Natural killer cell (primary cell): ENCODE measurements at regions not wholly inside any gene's neighbourhood (a gene's known extent, or its start where the extent isn't known, plus 50 kb on each side); places are given as distances from the start of the nearest gene placed in this dataset.
"Not testable (repeated sequence)": the region's sequence is repeated elsewhere in the genome, so short reads cannot be mapped to it uniquely, and the experiment has no call there.

ENCODE experiments used
- ATAC-seq, 3 donors: fragments of 150-1000 bp in 2 of 3; fragments of 200-7000 bp in 1 of 3; cut with Tn5 transposase; 1 replicate in 1 of 3; 2 replicates in 2 of 3; pipeline ENCODE4 v1.10.0; 2021; ENCODE audit warnings: mild to moderate bottlenecking in 2 of 3, moderate library complexity in 2 of 3
- DNase-seq, 2 donors: peaks; one replicate each; pipeline versions ENCODE4 v3.0.0 to v3.0.0-alpha.2; 2013 to 2021; ENCODE audit warnings: mixed read lengths in 1 of 2
- H3K27ac ChIP-seq: one replicate; pipeline ENCODE4 v1.5.1; 2013; ENCODE audit warnings: mild to moderate bottlenecking, low read length
- H3K27me3 ChIP-seq: one replicate; pipeline ENCODE4 v1.6.1; 2013; ENCODE audit warnings: low read length; ENCODE audit not compliant: control insufficient read depth, insufficient read depth
- H3K36me3 ChIP-seq: one replicate; pipeline ENCODE4 v1.6.1; 2013; ENCODE audit warnings: low read length; ENCODE audit not compliant: control insufficient read depth, insufficient read depth
- H3K4me1 ChIP-seq: one replicate; pipeline ENCODE4 v1.6.1; 2013; ENCODE audit warnings: low read length; ENCODE audit not compliant: control insufficient read depth, insufficient read depth
- H3K4me3 ChIP-seq: one replicate; pipeline ENCODE4 v1.5.1; 2013; ENCODE audit warnings: low read length
- H3K9me3 ChIP-seq: one replicate; pipeline ENCODE4 v1.6.1; 2013; ENCODE audit warnings: low read length; ENCODE audit not compliant: control insufficient read depth, insufficient read depth
- H3K27ac Mint-ChIP-seq, 2 donors: one replicate each; pipeline ENCODE4 v1.8.0; 2022; ENCODE audit warnings: mild to moderate bottlenecking in 2 of 2, mixed read lengths in 2 of 2, moderate library complexity in 1 of 2
- H3K27me3 Mint-ChIP-seq, 2 donors: one replicate each; pipeline ENCODE4 v1.8.0; 2022; ENCODE audit warnings: low read depth in 2 of 2, mixed read lengths in 2 of 2
- H3K36me3 Mint-ChIP-seq: one replicate; pipeline ENCODE4 v1.8.0; 2022; ENCODE audit warnings: mixed read lengths
- H3K4me1 Mint-ChIP-seq, 2 donors: one replicate each; pipeline ENCODE4 v1.8.0; 2022; ENCODE audit warnings: mixed read lengths in 2 of 2
- H3K4me3 Mint-ChIP-seq: one replicate; pipeline ENCODE4 v1.8.0; 2022; ENCODE audit warnings: mild to moderate bottlenecking, moderate library complexity, mixed read lengths
- H3K9me3 Mint-ChIP-seq, 2 donors: one replicate each; pipeline ENCODE4 v1.8.0; 2022; ENCODE audit warnings: mixed read lengths in 2 of 2
- WGBS: methylation state at CpG from one replicate; pipeline ENCODE4 v1.1.7; 2013; ENCODE audit warnings: missing lambda C conversion rate; ENCODE audit not compliant: insufficient coverage; 5-methylcytosine and 5-hydroxymethylcytosine counted together
- intact Hi-C: fragments of 100-400 bp; cut with micrococcal nuclease; formaldehyde crosslinking; loops from one replicate; pipeline ENCODE4 v1.14.2; 2022
- TF ChIP-seq, protein P1 (sequence below): fragments of 200-600 bp; IDR thresholded peaks from one replicate; pipeline ENCODE4 v1.8.0; 2022; ENCODE audit warnings: antibody characterized with exemption

DNA sequence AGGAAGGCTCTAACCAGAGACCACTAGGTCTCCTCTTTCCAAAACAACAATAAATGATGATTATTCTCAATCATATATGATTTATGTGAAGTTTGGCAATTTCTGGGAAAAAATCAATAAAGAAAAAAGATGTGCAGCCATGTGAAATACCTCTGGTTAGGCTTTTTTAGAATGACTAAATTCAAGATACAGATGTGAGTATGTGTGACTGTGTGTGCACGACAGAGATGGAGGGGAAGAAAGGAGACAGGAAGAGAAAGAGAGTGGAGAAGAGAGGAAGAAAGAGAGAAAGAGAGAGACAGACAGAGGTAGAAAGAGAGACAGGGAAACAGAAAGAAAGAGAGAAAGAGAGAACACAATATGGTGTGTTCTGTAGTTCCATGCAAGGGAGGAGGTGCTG lies 558.6 kb upstream of the CDH5 start:
- intact Hi-C loops, result no loop called here
- Mint-ChIP-seq H3K27me3 (peaks cover 16 to 17% of the 10 kb centered on the region in 2 donors), H3K4me3 (no peak overlapping the region), H3K27ac (no peak overlapping the region), H3K9me3 (no peaks in the 10 kb centered on the region), H3K4me1 (no peaks in the 10 kb centered on the region), H3K36me3 (no peaks in the 10 kb centered on the region)
- Histone ChIP-seq H3K4me1 (no peaks in the 10 kb centered on the region), H3K9me3 (no peaks in the 10 kb centered on the region), H3K36me3 (no peaks in the 10 kb centered on the region), H3K4me3 (no peak overlapping the region), H3K27me3 (no peaks in the 10 kb centered on the region), H3K27ac (no peak overlapping the region)
- TF ChIP-seq, protein P1, sequence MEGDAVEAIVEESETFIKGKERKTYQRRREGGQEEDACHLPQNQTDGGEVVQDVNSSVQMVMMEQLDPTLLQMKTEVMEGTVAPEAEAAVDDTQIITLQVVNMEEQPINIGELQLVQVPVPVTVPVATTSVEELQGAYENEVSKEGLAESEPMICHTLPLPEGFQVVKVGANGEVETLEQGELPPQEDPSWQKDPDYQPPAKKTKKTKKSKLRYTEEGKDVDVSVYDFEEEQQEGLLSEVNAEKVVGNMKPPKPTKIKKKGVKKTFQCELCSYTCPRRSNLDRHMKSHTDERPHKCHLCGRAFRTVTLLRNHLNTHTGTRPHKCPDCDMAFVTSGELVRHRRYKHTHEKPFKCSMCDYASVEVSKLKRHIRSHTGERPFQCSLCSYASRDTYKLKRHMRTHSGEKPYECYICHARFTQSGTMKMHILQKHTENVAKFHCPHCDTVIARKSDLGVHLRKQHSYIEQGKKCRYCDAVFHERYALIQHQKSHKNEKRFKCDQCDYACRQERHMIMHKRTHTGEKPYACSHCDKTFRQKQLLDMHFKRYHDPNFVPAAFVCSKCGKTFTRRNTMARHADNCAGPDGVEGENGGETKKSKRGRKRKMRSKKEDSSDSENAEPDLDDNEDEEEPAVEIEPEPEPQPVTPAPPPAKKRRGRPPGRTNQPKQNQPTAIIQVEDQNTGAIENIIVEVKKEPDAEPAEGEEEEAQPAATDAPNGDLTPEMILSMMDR, result no peak
- DNase-seq (no peak), ATAC-seq (no peak)
- WGBS, result 70% methylated on average over 1 of the region's 1 CpG

DNA sequence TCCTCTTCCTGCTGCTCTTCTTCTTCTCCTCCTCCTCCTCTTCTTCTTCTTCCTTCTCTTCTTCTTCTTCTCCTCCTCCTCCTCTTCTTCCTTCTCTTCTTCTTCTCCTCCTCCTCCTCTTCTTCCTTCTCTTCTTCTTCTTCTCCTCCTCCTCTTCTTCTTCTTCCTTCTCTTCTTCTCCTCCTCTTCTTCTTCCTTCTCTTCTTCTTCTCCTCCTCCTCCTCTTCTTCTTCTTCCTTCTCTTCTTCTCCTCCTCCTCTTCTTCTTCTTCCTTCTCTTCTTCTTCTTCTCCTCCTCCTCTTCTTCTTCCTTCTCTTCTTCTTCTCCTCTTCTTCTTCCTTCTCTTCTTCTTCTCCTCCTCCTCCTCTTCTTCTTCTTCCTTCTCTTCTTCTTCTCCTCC lies 560.8 kb upstream of the CDH5 start:
- H3K36me3 ChIP-seq, H3K9me3 ChIP-seq, H3K27ac Mint-ChIP-seq, intact Hi-C loops, H3K4me3 Mint-ChIP-seq, H3K27me3 ChIP-seq, H3K36me3 Mint-ChIP-seq, H3K4me1 ChIP-seq, DNase-seq, H3K4me3 ChIP-seq, H3K4me1 Mint-ChIP-seq, ATAC-seq, H3K27ac ChIP-seq, H3K9me3 Mint-ChIP-seq: not testable (repeated sequence)
- H3K27me3 Mint-ChIP-seq, result peaks cover 16 to 17% of the 10 kb centered on the region in 2 donors

DNA sequence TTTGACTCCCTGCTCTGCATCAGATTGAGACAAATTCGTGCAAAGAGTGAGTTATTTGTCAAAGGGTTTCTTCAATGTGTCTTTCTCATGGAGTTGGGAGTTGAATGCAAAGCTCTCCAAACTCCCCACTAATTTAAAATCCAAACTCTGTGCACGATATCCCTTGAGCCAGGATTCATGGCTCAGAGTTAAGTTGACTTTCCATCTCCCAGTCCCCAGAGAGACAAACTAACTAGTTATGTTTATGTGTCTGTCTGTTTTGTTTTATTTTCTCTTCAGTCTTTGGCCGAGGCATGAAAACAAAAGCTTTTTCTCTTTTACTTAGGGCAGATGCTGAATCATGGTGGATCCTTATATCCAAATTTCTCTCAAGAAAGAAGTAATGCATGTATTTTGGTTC lies 570.0 kb upstream of the CDH5 start:
- Mint-ChIP-seq H3K36me3 (no peaks in the 10 kb centered on the region), H3K4me3 (no peak overlapping the region), H3K27me3 (peaks cover 11 to 12% of the 10 kb centered on the region in 2 donors), H3K9me3 (no peaks in the 10 kb centered on the region), H3K4me1 (no peaks in the 10 kb centered on the region), H3K27ac (no peak overlapping the region)
- Histone ChIP-seq H3K4me3 (no peak overlapping the region), H3K27ac (no peak overlapping the region), H3K9me3 (no peaks in the 10 kb centered on the region), H3K36me3 (no peaks in the 10 kb centered on the region), H3K4me1 (no peaks in the 10 kb centered on the region), H3K27me3 (no peaks in the 10 kb centered on the region)
- DNase-seq (no peak), ATAC-seq (no peak)
- WGBS, result 33% methylated on average over 1 of the region's 3 CpGs
- intact Hi-C loops, result no loop called here
- TF ChIP-seq, protein P1, result no peak

DNA sequence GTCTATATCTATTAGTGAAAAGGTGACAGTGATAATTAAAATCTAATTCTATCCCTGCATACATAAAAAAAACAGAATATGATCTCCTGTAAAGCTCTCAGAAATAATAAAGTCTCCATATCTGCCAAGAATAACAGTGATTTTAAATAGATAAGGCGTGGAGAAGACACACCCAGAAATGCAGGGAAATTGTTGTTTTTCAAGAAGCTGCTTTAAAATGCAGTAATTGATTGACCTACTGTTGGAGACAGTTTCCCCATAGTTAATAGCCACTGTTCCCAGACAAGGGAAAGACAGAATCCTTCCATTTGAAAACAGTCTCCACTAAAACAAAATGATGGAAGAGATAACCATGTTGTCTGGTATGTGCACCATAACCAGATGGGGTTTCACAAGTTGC lies 571.5 kb upstream of the CDH5 start:
- Mint-ChIP-seq H3K4me3 (no peak overlapping the region), H3K4me1 (no peaks in the 10 kb centered on the region)
- intact Hi-C loops, result no loop called here

More for the DNA sequence above, 571.5 kb upstream of the CDH5 start:
- peaks cover 11 to 12% of the 10 kb centered on the region in 2 donors for H3K27me3 Mint-ChIP-seq
- TF ChIP-seq, protein P1, result no peak
- H3K36me3 Mint-ChIP-seq, result no peaks in the 10 kb centered on the region
- no peaks in the 10 kb centered on the region for H3K27me3 ChIP-seq
- H3K27ac ChIP-seq, result no peak overlapping the region
- 67% methylated on average over 1 of the region's 1 CpG for WGBS
- no peak overlapping the region for H3K4me3 ChIP-seq
- H3K4me1 ChIP-seq, result no peaks in the 10 kb centered on the region
- H3K9me3 Mint-ChIP-seq, result no peaks in the 10 kb centered on the region
- DNase-seq, result no peak
- ATAC-seq, result no peak
- no peaks in the 10 kb centered on the region for H3K36me3 ChIP-seq
- no peaks in the 10 kb centered on the region for H3K9me3 ChIP-seq
- H3K27ac Mint-ChIP-seq, result no peak overlapping the region
